ENCODE measurements at regions not wholly inside any gene's neighbourhood (a gene's known extent, or its start where the extent isn't known, plus 50 kb on each side); places are given as distances from the start of the nearest gene placed in this dataset.
"Not testable (repeated sequence)": the region's sequence is repeated elsewhere in the genome, so short reads cannot be mapped to it uniquely, and the experiment has no call there.

- no peak for DNase-seq
Observed at GRCh38 chr21:35840949-35841348, 219.4 kb downstream of the SETD4 start.

- peak; percentile 66 for DNase-seq
Observed at GRCh38 chr21:35840197-35840799, 220.0 kb downstream of the SETD4 start.

GRCh38 chr21:35838987-35839763, 221.2 kb downstream of the SETD4 start:
- no peak for DNase-seq

DNA sequence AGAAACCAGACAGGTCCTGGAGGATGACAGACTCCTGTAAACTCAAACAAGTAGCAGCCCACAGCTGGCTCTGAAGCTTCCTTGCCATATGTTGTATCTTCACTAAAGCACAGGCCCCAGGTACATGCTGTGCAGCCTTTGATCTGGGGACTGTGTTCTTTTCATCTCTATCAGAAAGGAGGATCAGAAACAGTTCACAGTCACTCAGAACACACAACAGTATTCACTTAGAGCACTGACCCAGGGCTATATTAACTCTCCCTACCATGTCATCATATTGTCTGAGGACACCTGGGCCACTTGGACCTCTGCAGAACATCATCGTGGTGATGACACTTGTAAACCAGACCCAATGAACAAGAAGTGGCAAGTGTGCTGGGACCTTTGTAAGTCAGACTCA, 222.0 kb downstream of the SETD4 start:
- DNase-seq, result no peak

GRCh38 chr21:35833991-35834390, 226.3 kb downstream of the SETD4 start:
- DNase-seq, result no peak

- DNase-seq, result no peak
Observed at GRCh38 chr21:35833388-35833787, 226.9 kb downstream of the SETD4 start.

DNA sequence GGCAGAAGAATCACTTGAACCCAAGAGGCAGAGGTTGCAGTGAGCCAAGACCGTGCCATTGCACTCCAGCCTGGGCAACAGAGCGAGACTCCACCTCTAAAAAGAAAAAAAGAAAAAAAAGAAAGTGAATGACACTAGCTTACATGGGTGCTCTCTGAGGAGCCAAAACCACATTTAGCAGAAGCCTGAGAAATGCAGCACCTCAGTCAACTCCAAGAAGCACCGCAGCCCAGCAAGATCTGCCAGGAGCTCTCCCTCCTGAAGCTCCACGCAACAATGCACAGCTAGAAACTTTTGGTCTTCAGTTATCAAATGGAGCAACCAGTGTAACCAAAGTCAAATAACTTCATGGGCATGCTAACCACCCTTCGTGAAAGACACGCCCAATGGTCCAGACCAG, 229.1 kb downstream of the SETD4 start:
- DNase-seq, result no peak

DNA sequence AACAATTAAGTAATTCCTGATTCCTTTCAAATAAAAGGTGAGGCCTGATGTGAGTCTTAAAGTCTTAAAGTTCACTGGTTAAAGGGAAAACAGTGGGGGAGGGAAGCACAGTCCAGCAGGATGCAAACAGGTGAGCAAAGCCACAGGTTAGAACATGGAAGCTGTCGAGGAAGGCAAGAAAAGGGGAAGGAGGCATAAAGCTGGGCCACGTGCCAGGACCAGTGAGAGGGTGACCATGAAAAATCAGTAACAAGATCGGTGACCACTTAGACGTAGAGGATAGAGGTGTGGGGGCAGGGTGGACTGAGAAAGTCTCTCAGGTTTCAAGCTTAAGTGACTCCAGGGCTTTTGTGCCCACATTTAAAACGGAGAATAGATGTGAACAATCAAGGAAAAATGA, 231.3 kb downstream of the SETD4 start:
- DNase-seq, result peak; percentile 88

GRCh38 chr21:35828161-35828560, 232.2 kb downstream of the SETD4 start:
- no peak for DNase-seq

DNA sequence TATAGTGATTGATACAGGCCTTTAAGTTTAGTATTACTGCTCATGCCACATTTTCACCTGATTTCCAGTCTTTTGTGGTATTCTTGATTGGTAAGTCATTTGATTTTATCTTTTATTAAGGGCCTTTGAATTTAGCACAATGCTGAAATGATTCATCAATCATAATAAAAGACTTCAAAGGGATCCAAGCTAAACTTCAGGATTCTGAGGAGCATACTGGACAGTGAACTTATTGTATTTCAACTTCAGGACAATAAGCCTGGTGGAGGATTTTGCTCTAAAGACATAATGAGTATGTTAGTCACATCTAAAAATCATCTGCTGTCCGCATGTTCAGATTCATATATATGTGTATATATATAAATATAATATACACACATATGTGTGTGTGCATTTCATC, 233.3 kb downstream of the SETD4 start:
- DNase-seq, result no peak

DNA sequence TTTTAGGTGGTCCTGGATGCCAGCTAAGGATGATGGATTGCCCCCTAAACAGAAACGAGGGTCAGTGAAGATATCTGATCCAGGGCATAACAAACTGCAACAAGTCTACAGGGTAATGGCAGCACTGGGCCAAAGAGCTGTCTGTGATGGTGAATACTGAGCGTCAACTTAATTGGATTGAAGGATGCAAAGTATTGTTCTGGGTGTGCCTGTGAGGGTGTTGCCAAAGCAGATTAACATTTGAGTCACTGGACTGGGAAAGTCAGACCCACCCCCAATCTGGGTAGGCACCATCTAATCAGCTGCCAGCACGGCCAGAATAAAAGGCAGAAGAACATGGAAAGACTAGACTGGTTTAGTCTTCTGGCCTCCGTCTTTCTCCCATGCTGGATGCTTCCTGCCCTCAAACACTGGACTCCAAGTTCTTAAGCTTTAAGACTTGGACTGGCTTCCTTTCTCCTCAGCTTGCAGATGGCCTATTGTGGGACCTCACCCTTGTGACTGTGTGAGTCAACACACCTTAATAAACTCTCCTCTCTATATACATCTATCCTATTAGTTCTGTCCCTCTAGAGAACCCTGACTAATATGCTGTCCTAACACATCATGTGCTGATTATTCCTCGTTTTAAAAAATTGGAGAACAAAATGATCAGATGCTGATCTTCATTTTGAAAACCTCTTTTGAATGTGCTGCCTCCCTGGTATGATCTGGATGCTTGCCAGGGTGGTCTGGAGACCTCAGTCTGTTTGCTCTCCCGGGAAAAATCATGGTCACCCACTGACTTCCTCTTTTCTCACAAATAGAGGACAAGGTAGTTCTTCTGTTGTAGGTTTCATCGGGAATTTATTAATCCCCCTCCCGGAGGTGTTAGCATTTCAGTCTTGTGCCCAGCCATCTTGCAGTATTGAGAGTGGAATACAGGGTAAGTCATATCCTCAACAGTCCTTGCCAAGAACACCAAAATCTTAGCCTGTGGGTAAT, 234.7 kb downstream of the SETD4 start:
- DNase-seq, result no peak

DNA sequence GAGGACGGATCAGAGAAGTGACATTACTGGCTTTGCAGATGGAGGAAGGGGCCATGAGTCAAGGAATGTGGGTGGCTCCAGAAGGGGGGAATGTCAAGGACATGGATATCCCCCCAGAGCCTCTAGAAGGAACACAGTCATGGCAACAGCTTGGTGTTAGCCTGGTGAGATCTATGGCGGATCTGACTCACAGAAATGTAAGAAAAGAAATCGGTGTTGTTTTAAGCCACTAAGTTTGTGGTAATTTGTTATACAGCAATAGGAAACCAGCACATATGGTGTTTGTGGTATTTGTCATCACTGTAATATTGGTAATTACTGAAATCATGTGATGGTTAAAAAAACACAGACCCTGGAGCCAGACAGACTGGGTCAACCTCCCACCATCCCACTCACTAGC, 236.2 kb downstream of the SETD4 start:
- DNase-seq, result no peak

- DNase-seq, result no peak
Observed at GRCh38 chr21:35819134-35819533, 241.2 kb downstream of the SETD4 start.

- no peak for DNase-seq
Observed at GRCh38 chr21:35818597-35818996, 241.7 kb downstream of the SETD4 start.

GRCh38 chr21:35814858-35815619, 245.3 kb downstream of the SETD4 start:
- DNase-seq, result peak; percentile 67

GRCh38 chr21:35812679-35813078, 247.6 kb downstream of the SETD4 start:
- DNase-seq, result no peak

- no peak for DNase-seq
Observed at GRCh38 chr21:35811191-35811806, 249.0 kb downstream of the SETD4 start.

GRCh38 chr21:35810431-35810970, 249.8 kb downstream of the SETD4 start:
- DNase-seq, result no peak

GRCh38 chr21:35801391-35801790, 258.9 kb downstream of the SETD4 start:
- peak; percentile 93 for DNase-seq

DNA sequence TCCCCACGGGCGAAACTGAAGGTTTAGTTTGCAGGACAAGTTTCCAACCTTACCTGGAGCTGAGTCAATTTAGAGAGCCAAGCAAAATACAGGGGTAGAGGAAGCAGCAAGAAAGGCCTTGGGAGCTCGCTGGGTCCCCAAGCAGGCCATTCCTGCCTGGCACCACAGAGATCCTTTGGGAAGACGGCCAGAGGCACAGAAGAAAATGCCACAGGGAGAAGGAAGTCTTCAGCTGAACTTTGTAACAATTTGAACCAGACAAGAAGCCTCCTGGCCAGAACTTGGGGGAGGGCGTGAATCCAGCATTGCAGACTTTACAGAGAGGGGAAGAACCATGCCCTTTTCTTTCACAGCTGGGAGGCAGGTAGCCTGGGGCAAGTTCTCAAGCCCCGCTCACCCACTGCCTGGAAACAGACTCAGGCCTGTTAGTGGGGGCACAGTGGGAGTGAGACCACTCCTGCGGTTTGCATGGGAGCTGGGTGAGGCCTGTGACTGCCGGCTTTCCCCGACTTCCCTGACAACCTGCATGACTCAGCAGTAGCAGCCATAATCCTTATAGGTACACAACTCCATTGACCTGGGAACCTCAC, 259.4 kb downstream of the SETD4 start:
- DNase-seq, result not testable (repeated sequence)

DNA sequence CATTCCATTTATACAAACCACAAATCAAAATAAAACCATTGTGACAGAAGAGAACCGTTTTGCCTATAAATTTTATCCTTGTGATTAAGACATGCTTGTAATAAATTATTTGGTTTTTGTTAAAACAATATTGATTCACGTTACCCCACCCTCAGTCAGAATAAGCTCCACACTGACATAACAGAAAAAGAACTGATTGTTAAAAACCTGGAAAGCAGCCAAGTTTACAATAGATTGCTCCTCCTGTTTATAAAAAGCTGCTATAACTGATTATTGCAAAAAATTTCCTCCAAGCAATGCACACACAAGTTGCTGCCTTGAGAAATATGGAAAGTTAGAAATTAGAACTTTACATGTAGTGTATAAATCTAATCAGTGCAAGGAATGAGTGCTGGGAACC, 263.5 kb downstream of the SETD4 start:
- no peak for DNase-seq

GRCh38 chr21:35794527-35794926, 265.8 kb downstream of the SETD4 start:
- DNase-seq, result not testable (repeated sequence)
